ENCODE measurements at regions not wholly inside any gene's neighbourhood (a gene's known extent, or its start where the extent isn't known, plus 50 kb on each side); places are given as distances from the start of the nearest gene placed in this dataset.
A peak's percentile ranks its signal among the peaks of the same experiment; 100 is the strongest.
"Not testable (repeated sequence)": the region's sequence is repeated elsewhere in the genome, so short reads cannot be mapped to it uniquely, and the experiment has no call there.

- DNase-seq: not testable (repeated sequence)
Observed at GRCh38 chr17:34471278-34471677, 108.1 kb upstream of the TMEM132E start.

DNA sequence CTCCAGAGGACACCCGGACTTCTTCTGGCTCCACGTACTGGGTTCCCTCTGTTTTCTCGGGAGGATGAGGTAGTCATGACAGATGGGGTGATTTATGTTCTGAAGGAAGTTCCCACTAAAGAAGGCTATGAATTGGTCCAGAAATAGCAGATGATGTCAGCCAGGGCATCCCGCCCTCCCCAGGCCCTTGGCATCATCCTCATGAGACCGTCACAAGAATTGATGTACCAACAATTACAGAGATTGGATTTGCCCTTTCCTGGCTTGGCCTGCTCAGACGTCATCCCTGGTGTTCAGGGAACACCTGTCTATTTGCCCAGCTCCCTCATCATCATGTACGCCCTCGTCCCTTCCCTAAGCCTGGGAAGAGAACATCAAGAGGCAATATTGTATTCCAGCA is 102.8 kb upstream of the CCL1 start:
- peak; percentile 14 for DNase-seq

DNA sequence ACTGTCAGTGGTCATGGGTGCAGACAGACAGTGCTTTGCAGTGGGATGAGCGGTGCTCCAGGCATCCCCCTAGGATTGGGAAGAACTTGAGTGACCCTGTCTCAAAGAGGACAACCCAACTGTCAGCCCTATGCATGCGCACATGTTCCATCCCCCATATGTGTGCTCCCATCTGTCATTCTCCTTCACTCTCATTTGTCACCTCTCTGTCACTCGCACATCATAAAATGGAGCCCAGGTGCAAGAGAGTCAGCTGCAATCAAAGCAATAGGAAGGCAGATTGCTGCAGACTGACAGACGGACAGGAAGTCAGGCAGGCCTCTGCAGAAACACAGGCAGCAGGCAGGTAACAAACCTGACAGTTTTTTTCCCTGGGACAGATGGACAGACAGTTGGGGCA is 101.8 kb upstream of the CCL1 start:
- no peak for DNase-seq

DNA sequence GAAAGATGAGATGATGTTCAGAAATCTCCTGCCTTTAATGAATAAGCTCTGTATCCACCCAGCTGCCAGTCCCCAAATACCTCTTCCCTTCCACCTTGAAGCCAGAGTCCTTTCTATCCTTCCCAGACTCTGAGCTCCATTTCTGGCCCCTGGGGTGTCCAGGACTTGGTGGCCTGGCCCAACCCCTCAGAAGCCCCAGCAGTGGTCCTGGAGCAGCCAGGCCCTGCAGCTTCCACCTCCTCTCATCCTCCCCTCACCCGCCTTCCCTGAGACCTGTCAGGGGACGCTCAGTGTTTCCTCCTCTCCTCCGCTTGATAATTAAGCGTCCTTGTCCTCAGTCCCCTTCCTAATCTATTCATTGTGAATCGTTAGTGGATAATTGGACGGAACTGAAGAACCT is 95.2 kb upstream of the CCL1 start:
- no peak for DNase-seq

DNA sequence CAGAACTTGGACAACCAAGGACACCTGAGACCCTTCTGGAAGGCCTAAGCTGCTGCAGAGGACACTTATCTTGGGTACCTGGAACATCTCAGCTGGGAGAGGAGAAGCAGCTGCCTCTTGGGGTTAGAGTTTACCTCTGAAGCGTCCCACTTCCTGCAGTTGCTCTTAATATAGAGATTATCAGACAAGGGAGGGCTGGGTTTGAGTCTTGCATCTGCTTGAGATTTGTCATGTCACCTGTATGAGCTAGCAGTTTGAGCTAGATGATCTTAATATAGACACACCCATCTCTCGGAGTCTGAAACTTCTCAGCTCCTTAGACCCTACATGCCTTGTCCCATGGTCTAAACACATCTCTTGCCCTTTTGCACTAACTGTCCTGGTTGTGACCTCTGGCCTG is 93.1 kb upstream of the CCL1 start:
- DNase-seq: no peak

GRCh38 chr17:34452769-34453168 is 89.7 kb upstream of the CCL1 start:
- DNase-seq: no peak

GRCh38 chr17:34451313-34451712 is 88.3 kb upstream of the CCL1 start:
- DNase-seq: no peak

DNA sequence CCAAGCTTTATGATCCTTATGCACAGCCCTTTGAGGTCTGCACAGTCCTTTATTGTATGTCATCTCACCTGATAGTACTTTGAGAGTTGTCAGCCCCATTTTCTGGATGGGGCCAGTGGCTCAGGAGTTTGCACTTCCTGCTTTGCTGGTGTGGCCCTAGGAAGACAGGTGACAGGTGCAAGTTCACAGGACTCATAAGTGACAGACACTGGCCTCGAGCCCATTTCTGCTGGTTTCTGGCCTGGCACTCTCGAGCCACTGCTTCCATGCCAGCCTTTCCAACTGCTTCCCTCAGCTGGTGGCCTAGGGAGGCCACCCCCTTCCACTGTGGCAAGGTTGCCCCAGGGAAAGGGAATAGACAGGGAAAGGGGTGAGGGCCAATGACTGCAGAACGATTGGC is 84.4 kb upstream of the CCL1 start:
- DNase-seq: no peak

- DNase-seq: no peak
Observed at GRCh38 chr17:34445101-34445500, 82.1 kb upstream of the CCL1 start.

GRCh38 chr17:34443619-34444469 is 80.8 kb upstream of the CCL1 start:
- DNase-seq: no peak

- no peak for DNase-seq
Observed at GRCh38 chr17:34442387-34443111, 79.5 kb upstream of the CCL1 start.

DNA sequence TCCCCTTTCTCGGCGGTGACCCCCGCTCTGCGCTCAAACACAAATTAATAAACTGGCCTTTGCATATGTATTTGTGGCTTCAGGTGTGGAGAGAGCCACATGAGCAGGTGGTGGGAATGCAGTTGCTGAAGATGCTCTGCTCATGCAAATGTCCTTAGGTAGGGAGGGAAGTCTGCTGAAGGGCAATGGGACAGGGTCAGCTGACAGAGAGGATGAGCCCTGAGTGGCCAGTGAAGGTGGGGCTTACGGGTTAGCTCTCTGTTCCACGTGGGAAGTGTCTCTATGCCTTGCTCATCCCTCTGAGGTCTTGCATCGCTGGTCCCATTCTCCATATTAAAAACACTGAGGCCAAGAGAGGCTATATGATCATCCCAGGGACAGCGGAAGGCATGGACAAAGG is 74.2 kb upstream of the CCL1 start:
- no peak for DNase-seq

- DNase-seq: no peak
Observed at GRCh38 chr17:34436607-34437006, 73.6 kb upstream of the CCL1 start.

GRCh38 chr17:34435182-34435928 is 72.3 kb upstream of the CCL1 start:
- no peak for DNase-seq

GRCh38 chr17:34434052-34434451 is 71.0 kb upstream of the CCL1 start:
- DNase-seq: no peak

- DNase-seq: no peak
Observed at GRCh38 chr17:34424814-34425491, 61.9 kb upstream of the CCL1 start.

GRCh38 chr17:34423978-34424813 is 61.2 kb upstream of the CCL1 start:
- no peak for DNase-seq

- DNase-seq: not testable (repeated sequence)
Observed at GRCh38 chr17:34423315-34423714, 60.3 kb upstream of the CCL1 start.

DNA sequence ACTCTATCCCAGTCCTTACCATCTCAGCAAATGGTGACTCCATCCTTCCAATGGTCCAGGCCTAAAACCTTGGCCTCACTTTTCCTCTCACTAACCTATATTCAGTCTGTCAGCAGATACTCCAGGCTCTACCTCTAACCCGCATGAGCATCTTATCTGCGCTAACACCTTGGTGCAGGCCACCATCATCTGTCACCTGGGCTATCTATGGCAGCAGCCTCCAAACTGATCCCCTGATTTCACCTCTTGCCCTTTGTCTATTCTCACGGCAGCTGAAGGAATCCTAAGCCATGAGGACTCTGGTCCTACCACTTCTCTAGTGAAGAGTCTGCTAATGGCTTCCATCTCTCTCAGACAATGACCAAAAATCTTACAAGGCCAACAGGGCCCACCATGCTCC is 57.9 kb upstream of the CCL1 start:
- DNase-seq: no peak

GRCh38 chr17:34420254-34420766 is 57.3 kb upstream of the CCL1 start:
- peak; percentile 15 for DNase-seq

- DNase-seq: no peak
Observed at GRCh38 chr17:34416116-34416515, 53.1 kb upstream of the CCL1 start.

DNA sequence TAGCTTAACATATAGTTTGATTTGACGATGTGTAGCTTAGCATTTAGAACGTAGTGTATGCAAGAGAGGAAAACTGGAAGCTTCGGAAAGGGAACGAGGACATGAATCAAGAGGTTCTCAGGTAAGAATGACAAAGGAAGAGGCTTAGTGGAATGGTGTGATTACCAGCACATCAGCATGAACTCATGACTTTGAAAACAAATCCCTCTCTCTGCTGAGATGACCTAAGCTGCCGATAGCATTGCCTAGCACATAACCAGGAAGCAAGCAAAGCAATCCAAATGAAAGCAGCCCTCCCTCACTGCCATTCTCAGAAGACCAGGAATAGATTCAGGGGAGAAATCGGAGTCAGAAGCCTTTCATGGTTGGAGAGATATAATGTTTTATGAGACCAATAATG is 51.3 kb upstream of the CCL1 start:
- DNase-seq: no peak

All from SHP77 treated with DMSO at 0.1 percent for 48 hours (cell line).